Stomach (tissue), 8 donors: ENCODE measurements at regions not wholly inside any gene's neighbourhood (a gene's known extent, or its start where the extent isn't known, plus 50 kb on each side); places are given as distances from the start of the nearest gene placed in this dataset.
A peak's percentile ranks its signal among the peaks of the same experiment; 100 is the strongest.

Experiments
- DNase-seq, 2 donors: peaks; one replicate each; pipeline versions ENCODE4 v3.0.0 to v3.0.0-alpha.2; 2013 to 2019
- H3K27ac ChIP-seq, 5 donors: fragments of 200-600 bp in 4 of 5; sonication (generic) in 4 of 5; one replicate each; pipeline ENCODE4 v1.5.1; 2013 to 2019; ENCODE audit warnings: mild to moderate bottlenecking in 1 of 5, moderate library complexity in 1 of 5
- H3K27me3 ChIP-seq, 3 donors: fragments of 200-600 bp; sonication (generic); one replicate each; pipeline ENCODE4 v1.5.1; 2017 to 2019; ENCODE audit warnings: mixed run types in 1 of 3
- H3K36me3 ChIP-seq, 4 donors: fragments of 200-600 bp; sonication (generic); 1 replicate in 3 of 4; 2 replicates in 1 of 4; pipeline ENCODE4 v1.5.1; 2016 to 2019
- H3K4me1 ChIP-seq, 4 donors: fragments of 200-600 bp; sonication (generic); one replicate each; pipeline ENCODE4 v1.5.1; 2016 to 2019
- H3K4me3 ChIP-seq, 4 donors: fragments of 200-600 bp; sonication (generic) in 3 of 4; one replicate each; pipeline ENCODE4 v1.5.1; 2016 to 2019; ENCODE audit warnings: mild to moderate bottlenecking in 1 of 4
- H3K9me3 ChIP-seq, 4 donors: fragments of 200-600 bp; sonication (generic); one replicate each; pipeline ENCODE4 v1.5.1; 2016 to 2019
- CTCF ChIP-seq, 7 experiments: fragments of 450-650 bp in 4 of 7; fragments of 200-600 bp in 3 of 7; sonication (generic) in 3 of 7; IDR thresholded peaks; one replicate each; pipeline ENCODE4 v1.5.1; 2016 to 2019; ENCODE audit warnings: antibody characterized with exemption in 7 of 7, control low read depth in 2 of 7, mild to moderate bottlenecking in 1 of 7
- EP300 ChIP-seq: sonication (generic); formaldehyde crosslinking; IDR thresholded peaks from one replicate; pipeline ENCODE4 v1.6.1; 2017; ENCODE audit warnings: antibody characterized with exemption
- POLR2A ChIP-seq, 4 donors: fragments of 450-650 bp; IDR thresholded peaks; one replicate each; pipeline ENCODE4 v1.6.1; 2016; ENCODE audit warnings: antibody characterized with exemption in 4 of 4, control low read depth in 2 of 4, mild to moderate bottlenecking in 1 of 4, moderate library complexity in 1 of 4
- POLR2AphosphoS5 ChIP-seq, 3 donors: sonication (generic); formaldehyde crosslinking; IDR thresholded peaks; one replicate each; pipeline ENCODE4 v1.6.1; 2016; ENCODE audit warnings: antibody characterized with exemption in 3 of 3
- WGBS, 5 donors: extraction: QIAGEN DNeasy Blood & Tissue Kit in 3 of 5; methylation state at CpG; one replicate each; pipeline versions ENCODE4 v1.1.5 to v1.1.7; 2013 to 2018; 5-methylcytosine and 5-hydroxymethylcytosine counted together
- intact Hi-C: fragments of 100-400 bp; cut with DNase I; formaldehyde crosslinking; loops from one replicate; pipeline ENCODE4 v1.15.1; 2023; ENCODE audit warnings: low total_unique reads
- donor health status: healthy with polysubstance abuse.
- donor health status: Bipolar disorder and iron deficiency.
- donor health status: healthy.

DNA sequence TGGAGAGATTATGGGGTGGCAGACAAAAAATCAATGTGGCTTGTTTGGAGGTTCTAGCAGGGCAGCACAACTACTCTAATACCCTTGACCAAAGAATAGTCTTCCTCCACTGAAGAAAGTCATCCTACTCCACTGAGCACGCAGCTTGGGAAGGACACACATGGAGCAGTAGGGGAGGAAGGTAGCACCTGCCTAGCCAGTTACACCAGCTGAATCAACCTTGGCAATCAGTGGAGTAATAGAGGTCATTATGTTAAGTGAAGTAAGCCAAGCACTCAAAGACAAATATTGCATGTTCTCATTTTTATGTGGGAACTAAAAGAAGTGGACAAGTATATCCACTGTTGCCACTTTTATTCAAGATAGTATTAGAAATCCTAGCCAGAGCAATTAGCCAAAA is 555.8 kb upstream of the ALCAM start:
- Histone ChIP-seq H3K27ac (no peak overlapping the region), H3K4me1 (no peaks in the 10 kb centered on the region), H3K27me3 (no peaks in the 10 kb centered on the region), H3K36me3 (no peaks in the 10 kb centered on the region), H3K9me3 (no peaks in the 10 kb centered on the region), H3K4me3 (no peak overlapping the region)
- TF ChIP-seq POLR2AphosphoS5 (IDR thresholded peaks at IDR 0.05) = no peak
- no peak for TF ChIP-seq CTCF (IDR thresholded peaks at IDR 0.05)
- TF ChIP-seq EP300 = no peak
- TF ChIP-seq POLR2A (IDR thresholded peaks at IDR 0.05) = no peak
- intact Hi-C loops = no loop called here
- DNase-seq = peak; percentile 11 to 41
- 26 to 60% (median 33%) methylated on average over 1 of the region's 1 CpG for WGBS, 5 donors

DNA sequence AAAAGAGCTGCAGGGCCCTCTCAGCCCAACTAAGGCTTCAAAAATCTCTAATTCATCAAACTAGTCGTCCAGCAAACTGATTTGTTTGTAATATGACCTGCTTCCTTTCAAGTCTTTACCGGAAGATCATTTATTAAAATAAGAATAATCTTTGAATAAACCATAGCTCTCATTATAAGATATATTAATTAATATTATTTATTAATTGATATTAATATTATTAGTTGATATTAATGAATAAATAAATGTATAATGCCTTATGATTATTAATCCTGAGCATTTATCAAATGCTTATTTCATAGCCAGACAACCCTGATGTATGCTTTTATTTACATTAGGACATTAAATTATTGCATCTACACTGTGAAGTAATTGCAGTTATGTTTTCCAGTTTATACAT is 550.7 kb upstream of the ALCAM start:
- TF ChIP-seq EP300 = no peak
- H3K4me3 ChIP-seq = no peak overlapping the region
- no peak for DNase-seq
- no peaks in the 10 kb centered on the region for H3K36me3 ChIP-seq
- no peaks in the 10 kb centered on the region for H3K27me3 ChIP-seq
- intact Hi-C loops = no loop called here
- H3K4me1 ChIP-seq = no peaks in the 10 kb centered on the region
- WGBS, 5 donors = 33 to 51% (median 35%) methylated on average over 2 of the region's 2 CpGs
- H3K27ac ChIP-seq = no peak overlapping the region
- peaks cover 0 to 12% (median 4%) of the 10 kb centered on the region in 4 donors for H3K9me3 ChIP-seq

- 71 to 80% (median 73%) methylated on average over 1 of the region's 1 CpG for WGBS, 5 donors
- peaks cover 0 to 19% (median 11%) of the 10 kb centered on the region in 4 donors for H3K9me3 ChIP-seq
- H3K36me3 ChIP-seq = no peaks in the 10 kb centered on the region
- no peak for DNase-seq
- H3K4me3 ChIP-seq = no peak overlapping the region
- no peak overlapping the region for H3K27ac ChIP-seq
- intact Hi-C loops = no loop called here
- TF ChIP-seq EP300 (no peak), POLR2A (IDR thresholded peaks at IDR 0.05) (no peak), POLR2AphosphoS5 (IDR thresholded peaks at IDR 0.05) (no peak), CTCF (IDR thresholded peaks at IDR 0.05) (no peak)
- no peaks in the 10 kb centered on the region for H3K4me1 ChIP-seq
- H3K27me3 ChIP-seq = no peaks in the 10 kb centered on the region
These were observed 550.0 kb upstream of the ALCAM start for GRCh38 chr3:104816716-104817115.

- no peaks in the 10 kb centered on the region for H3K27me3 ChIP-seq
- H3K36me3 ChIP-seq = no peaks in the 10 kb centered on the region
- H3K27ac ChIP-seq = no peak overlapping the region
- H3K4me3 ChIP-seq = no peak overlapping the region
- no peaks in the 10 kb centered on the region for H3K4me1 ChIP-seq
- TF ChIP-seq EP300 (no peak), CTCF (IDR thresholded peaks at IDR 0.05) (no peak), POLR2AphosphoS5 (IDR thresholded peaks at IDR 0.05) (no peak), POLR2A (IDR thresholded peaks at IDR 0.05) (no peak)
- no peak for DNase-seq
- H3K9me3 ChIP-seq = peaks cover 0 to 24% (median 15%) of the 10 kb centered on the region in 4 donors
- WGBS, 5 donors = 39 to 47% (median 44%) methylated on average over 2 of the region's 2 CpGs
- intact Hi-C loops = no loop called here
These were observed 547.4 kb upstream of the ALCAM start for GRCh38 chr3:104819333-104819732.

GRCh38 chr3:104820959-104821358 is 545.8 kb upstream of the ALCAM start:
- intact Hi-C loops = no loop called here
- WGBS, 5 donors = 56 to 87% (median 79%) methylated on average over 1 of the region's 1 CpG
- DNase-seq = no peak

More at GRCh38 chr3:104820959-104821358, 545.8 kb upstream of the ALCAM start:
- Histone ChIP-seq H3K9me3 (peaks cover 0 to 24% (median 15%) of the 10 kb centered on the region in 4 donors), H3K36me3 (no peaks in the 10 kb centered on the region), H3K4me3 (no peak overlapping the region), H3K27ac (no peak overlapping the region), H3K27me3 (no peaks in the 10 kb centered on the region), H3K4me1 (no peaks in the 10 kb centered on the region)
- TF ChIP-seq POLR2AphosphoS5 (IDR thresholded peaks at IDR 0.05) = no peak
- no peak for TF ChIP-seq CTCF (IDR thresholded peaks at IDR 0.05)
- no peak for TF ChIP-seq POLR2A (IDR thresholded peaks at IDR 0.05)
- no peak for TF ChIP-seq EP300
